Astrocyte of the cerebellum (primary cell): ENCODE measurements at regions not wholly inside any gene's neighbourhood (a gene's known extent, or its start where the extent isn't known, plus 50 kb on each side); places are given as distances from the start of the nearest gene placed in this dataset.

Experiments used
- DNase-seq: peaks from one replicate; pipeline ENCODE4 v3.0.0-alpha.2; 2011; ENCODE audit warnings: low read depth
- H3K4me3 ChIP-seq: 2 replicates; pipeline ENCODE4 v1.5.1; 2011; ENCODE audit warnings: mild to moderate bottlenecking, low read depth, low read length, moderate library complexity
- in situ Hi-C: cut with HindIII; loops from 2 replicates; pipeline ENCODE4 v1.10.0; 2017; ENCODE audit warnings: low sequenced_read_pairs
- TF ChIP-seq, protein P1 (sequence below): IDR thresholded peaks from 2 replicates; pipeline ENCODE4 v1.5.1; 2012; ENCODE audit warnings: low read length, low read depth, moderate library complexity, mild to moderate bottlenecking; ENCODE audit errors: missing control alignments

DNA sequence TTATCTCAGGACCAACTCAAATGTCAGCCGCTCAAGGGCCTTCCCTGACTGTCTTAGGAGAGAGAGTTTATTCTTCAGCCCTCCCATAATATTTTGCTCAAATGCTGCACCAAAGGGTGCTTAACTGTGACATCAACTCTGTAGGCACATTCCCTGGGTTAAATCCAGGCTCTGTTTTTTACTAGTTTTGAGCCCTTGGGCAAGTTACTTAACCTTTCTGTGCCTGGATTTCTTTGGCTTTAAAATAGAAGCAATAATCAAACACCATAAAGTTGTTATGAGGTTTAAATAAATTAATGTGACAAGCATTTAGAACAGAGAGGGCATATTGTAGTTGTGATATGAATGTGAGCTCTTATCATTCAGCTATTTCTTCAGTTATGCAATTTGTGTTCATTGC lies 54.2 kb upstream of the LIMCH1 start:
- TF ChIP-seq, protein P1, sequence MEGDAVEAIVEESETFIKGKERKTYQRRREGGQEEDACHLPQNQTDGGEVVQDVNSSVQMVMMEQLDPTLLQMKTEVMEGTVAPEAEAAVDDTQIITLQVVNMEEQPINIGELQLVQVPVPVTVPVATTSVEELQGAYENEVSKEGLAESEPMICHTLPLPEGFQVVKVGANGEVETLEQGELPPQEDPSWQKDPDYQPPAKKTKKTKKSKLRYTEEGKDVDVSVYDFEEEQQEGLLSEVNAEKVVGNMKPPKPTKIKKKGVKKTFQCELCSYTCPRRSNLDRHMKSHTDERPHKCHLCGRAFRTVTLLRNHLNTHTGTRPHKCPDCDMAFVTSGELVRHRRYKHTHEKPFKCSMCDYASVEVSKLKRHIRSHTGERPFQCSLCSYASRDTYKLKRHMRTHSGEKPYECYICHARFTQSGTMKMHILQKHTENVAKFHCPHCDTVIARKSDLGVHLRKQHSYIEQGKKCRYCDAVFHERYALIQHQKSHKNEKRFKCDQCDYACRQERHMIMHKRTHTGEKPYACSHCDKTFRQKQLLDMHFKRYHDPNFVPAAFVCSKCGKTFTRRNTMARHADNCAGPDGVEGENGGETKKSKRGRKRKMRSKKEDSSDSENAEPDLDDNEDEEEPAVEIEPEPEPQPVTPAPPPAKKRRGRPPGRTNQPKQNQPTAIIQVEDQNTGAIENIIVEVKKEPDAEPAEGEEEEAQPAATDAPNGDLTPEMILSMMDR, result no peak
- H3K4me3 ChIP-seq, result no peak overlapping the region
- no peak for DNase-seq
- in situ Hi-C loops, result no loop called here

DNA sequence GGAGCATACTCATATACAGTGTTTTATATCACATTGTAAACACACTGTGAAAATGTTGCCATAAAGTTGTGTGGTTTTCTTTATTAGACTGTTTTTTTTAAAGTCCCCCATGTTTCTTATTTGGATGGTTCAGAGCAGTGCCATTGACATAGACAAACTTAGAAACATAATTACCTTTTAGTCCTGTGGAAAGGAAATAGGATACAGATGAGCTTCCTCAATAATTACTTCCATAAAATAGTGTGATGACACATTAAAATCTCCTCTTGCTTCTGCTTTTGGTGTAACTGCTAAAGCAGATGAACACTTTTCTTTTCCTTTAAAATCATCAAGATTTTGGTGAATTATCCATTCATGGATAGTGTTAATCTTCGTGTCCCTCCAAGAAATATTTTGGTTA lies 52.9 kb upstream of the LIMCH1 start:
- no peak for DNase-seq
- H3K4me3 ChIP-seq, result no peak overlapping the region
- in situ Hi-C loops, result no loop called here
- TF ChIP-seq, protein P1, result no peak

DNA sequence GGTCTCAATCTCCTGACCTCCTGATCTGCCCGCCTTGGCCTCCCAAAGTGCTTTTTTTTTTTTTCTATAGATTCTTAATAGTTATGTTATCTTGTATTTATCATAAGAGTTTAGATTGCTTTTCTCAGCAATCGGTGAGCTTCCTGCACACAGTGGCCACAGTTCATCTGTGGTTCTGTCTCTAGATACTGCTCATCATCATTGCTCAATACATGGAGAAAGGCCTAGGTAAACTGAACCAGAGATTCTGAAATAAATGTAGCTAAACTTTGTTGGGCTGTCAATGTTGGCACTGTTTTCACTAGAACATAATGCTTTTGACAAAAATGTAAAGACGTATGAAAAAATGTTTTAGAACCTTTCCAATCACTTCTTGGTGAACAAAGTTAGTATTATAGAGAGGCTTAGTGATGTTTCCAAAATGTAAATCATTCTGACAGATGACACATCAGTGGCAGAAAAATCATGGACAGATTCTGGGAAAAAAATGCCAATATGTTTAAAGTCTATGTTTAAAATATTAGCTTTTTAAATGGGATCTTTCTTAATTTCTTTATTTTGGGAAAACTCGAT lies 50.0 kb upstream of the LIMCH1 start:
- no peak overlapping the region for H3K4me3 ChIP-seq
- TF ChIP-seq, protein P1, result no peak
- no peak for DNase-seq
- in situ Hi-C loops, result no loop called here
